ENCODE measurements at regions not wholly inside any gene's neighbourhood (a gene's known extent, or its start where the extent isn't known, plus 50 kb on each side); places are given as distances from the start of the nearest gene placed in this dataset.

GRCh38 chr1:166432655-166433054, 265.9 kb upstream of the FAM78B start:
- H3K4ac ChIP-seq (replicated peaks; ENCODE audit: insufficient read length, low read depth, low read length), result no peak overlapping the region
- H3K9me3 ChIP-seq (ENCODE audit: insufficient read depth in 2 of 2, low read depth in 1 of 2, low read length in 1 of 2), result no peaks in the 10 kb centered on the region; a peak in 1 of 4 replicates
- H3K14ac ChIP-seq (ENCODE audit: insufficient read length), result no peak overlapping the region
- H2AK5ac ChIP-seq (ENCODE audit: low read depth, low read length), result no peak overlapping the region
- no peaks in the 10 kb centered on the region for H3K36me3 ChIP-seq (ENCODE audit: control insufficient read depth in 2 of 4, insufficient read depth in 4 of 4, low read length in 3 of 4)
- no peak overlapping the region for H3K56ac ChIP-seq (replicated peaks; ENCODE audit: insufficient read length, low read depth, low read length)
- no peak for FAIRE-seq
- no peak overlapping the region for H2BK20ac ChIP-seq (ENCODE audit: low read length)
- H2BK120ac ChIP-seq (replicated peaks; ENCODE audit: low read depth, low read length), result no peak overlapping the region
- H2BK5ac ChIP-seq (ENCODE audit: low read depth, low read length), result no peak overlapping the region
- no peaks in the 10 kb centered on the region for H3K79me1 ChIP-seq (ENCODE audit: low read depth, low read length)
- no peak overlapping the region for H4K5ac ChIP-seq (ENCODE audit: insufficient read length, low read depth, low read length)
- H3K79me2 ChIP-seq (ENCODE audit: control insufficient read depth in 1 of 2, insufficient read depth in 2 of 2, low read length in 2 of 2), result no peaks in the 10 kb centered on the region
- H3K27me3 ChIP-seq (replicated peaks in 1 of 4; ENCODE audit: control insufficient read depth in 3 of 4, extremely low read depth in 1 of 4, insufficient read depth in 3 of 4, low read length in 3 of 4), result no peaks in the 10 kb centered on the region
- WGBS, 2 experiments (ENCODE audit: extremely low coverage in 1 of 2, insufficient coverage in 1 of 2, insufficient read length in 1 of 2, insufficient replicate concordance in 2 of 2, low coverage in 1 of 2, low lambda C conversion rate in 2 of 2, missing lambda C conversion rate in 1 of 2), result 93% methylated on average over 2 of the region's 2 CpGs; no CpG with 5 or more reads in 1 of the 2 experiments
- no peak overlapping the region for H2BK15ac ChIP-seq (ENCODE audit: low read length)
- H4K91ac ChIP-seq (replicated peaks; ENCODE audit: insufficient read length, low read length), result no peak overlapping the region
- H3K4me2 ChIP-seq (ENCODE audit: insufficient read depth in 1 of 2, low read depth in 2 of 2, low read length in 2 of 2), result no peak overlapping the region
- no peaks in the 10 kb centered on the region for H3K4me1 ChIP-seq (replicated peaks in 1 of 4; ENCODE audit: control insufficient read depth in 3 of 4, insufficient read depth in 4 of 4, low read length in 3 of 4)
- DNase-seq (ENCODE audit: low read depth in 1 of 2, low spot score in 2 of 2), result no peak
- H4K8ac ChIP-seq (ENCODE audit: extremely low read depth, insufficient read depth, low read length), result no peak overlapping the region
- no peak overlapping the region for H3K23ac ChIP-seq (ENCODE audit: insufficient read length)
- H3K4me3 ChIP-seq (ENCODE audit: extremely low read depth in 1 of 4, insufficient read depth in 2 of 4, low read depth in 3 of 4, low read length in 4 of 4), result no peak overlapping the region
- no peaks in the 10 kb centered on the region for H4K20me1 ChIP-seq (replicated peaks in 1 of 2; ENCODE audit: control insufficient read depth in 1 of 2, insufficient read depth in 2 of 2, low read length in 2 of 2)
- H3K18ac ChIP-seq (ENCODE audit: extremely low read depth, low read length), result no peak overlapping the region
- TF ChIP-seq SIX5 (IDR thresholded peaks at IDR 0.05; ENCODE audit: low read depth, low read length) (no peak), JUN (IDR thresholded peaks at IDR 0.05; ENCODE audit: low read depth, low read length) (no peak)
- H3K23me2 ChIP-seq (ENCODE audit: low read depth, low read length), result no peaks in the 10 kb centered on the region
- no peak overlapping the region for H2AFZ ChIP-seq (ENCODE audit: low read length)
- ChIA-PET CTCF (ENCODE audit: partially characterized antibody) (interaction anchor here (0.7 to 3.8 kb wide), 24 partner anchors 10 to 721 kb away, joined by 3 to 14 read pairs (median 4); no protein-coding TSS in a partner anchor), POLR2A (ENCODE audit: partially characterized antibody) (no interaction called here)
- no peak overlapping the region for H3K9ac ChIP-seq (replicated peaks in 1 of 4; ENCODE audit: extremely low read depth in 1 of 4, low read depth in 3 of 4, low read length in 3 of 4)
- H2BK12ac ChIP-seq (ENCODE audit: low read depth, low read length), result no peak overlapping the region
- no peak overlapping the region for H3K27ac ChIP-seq (ENCODE audit: low read depth, low read length)

All from H1 (cell line).